DMS 273 treated with DMSO at 0.1 percent for 48 hours (cell line): ENCODE measurements at regions not wholly inside any gene's neighbourhood (a gene's known extent, or its start where the extent isn't known, plus 50 kb on each side); places are given as distances from the start of the nearest gene placed in this dataset.
A peak's percentile ranks its signal among the peaks of the same experiment; 100 is the strongest.

ENCODE experiments used
- DNase-seq: peaks from one replicate; lab custom pipeline; 2025; lab: John Stamatoyannopoulos, UW

GRCh38 chr7:148950806-148951205, 66.7 kb upstream of the EZH2 start:
- no peak for DNase-seq

GRCh38 chr7:148944935-148945934, 61.1 kb upstream of the EZH2 start:
- DNase-seq, result peak; percentile 46

- DNase-seq, result peak; percentile 90
Measured at GRCh38 chr7:148941598-148942275, 57.6 kb upstream of the EZH2 start.

- peak; percentile 94 for DNase-seq
Measured at GRCh38 chr7:148940702-148941597, 56.9 kb upstream of the EZH2 start.

- no peak for DNase-seq
Measured at GRCh38 chr7:148939128-148939755, 55.2 kb upstream of the EZH2 start.

GRCh38 chr7:148935451-148935850, 51.4 kb upstream of the EZH2 start:
- DNase-seq, result no peak
